ENCODE measurements at regions not wholly inside any gene's neighbourhood (a gene's known extent, or its start where the extent isn't known, plus 50 kb on each side); places are given as distances from the start of the nearest gene placed in this dataset.

DNA sequence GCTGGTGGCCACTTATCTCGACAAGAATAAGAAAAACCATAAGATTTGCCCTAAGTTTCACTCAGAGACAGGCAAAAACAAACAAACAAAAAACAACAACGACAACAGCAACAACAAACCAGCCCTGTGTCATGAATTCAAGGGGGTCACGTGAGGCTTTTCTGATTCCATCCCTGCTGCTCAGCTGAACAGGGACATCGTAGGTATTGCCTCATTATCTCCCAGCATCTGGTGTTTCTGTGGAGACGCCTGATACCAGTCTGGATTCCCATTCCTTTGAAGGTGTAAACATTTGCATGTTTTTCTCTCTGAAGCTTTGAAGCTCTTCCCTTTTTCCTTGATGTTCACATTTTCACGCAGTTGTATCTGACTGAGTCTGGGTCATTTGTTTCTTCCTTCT lies 117.4 kb downstream of the KCNF1 start:
- no peaks in the 10 kb centered on the region for H3K9me3 ChIP-seq (replicated peaks in 1 of 3)
- no peak for DNase-seq
- H3K36me3 ChIP-seq (replicated peaks in 1 of 2): no peaks in the 10 kb centered on the region
- no peak overlapping the region for H3K4me3 ChIP-seq
- TF ChIP-seq, protein P1, sequence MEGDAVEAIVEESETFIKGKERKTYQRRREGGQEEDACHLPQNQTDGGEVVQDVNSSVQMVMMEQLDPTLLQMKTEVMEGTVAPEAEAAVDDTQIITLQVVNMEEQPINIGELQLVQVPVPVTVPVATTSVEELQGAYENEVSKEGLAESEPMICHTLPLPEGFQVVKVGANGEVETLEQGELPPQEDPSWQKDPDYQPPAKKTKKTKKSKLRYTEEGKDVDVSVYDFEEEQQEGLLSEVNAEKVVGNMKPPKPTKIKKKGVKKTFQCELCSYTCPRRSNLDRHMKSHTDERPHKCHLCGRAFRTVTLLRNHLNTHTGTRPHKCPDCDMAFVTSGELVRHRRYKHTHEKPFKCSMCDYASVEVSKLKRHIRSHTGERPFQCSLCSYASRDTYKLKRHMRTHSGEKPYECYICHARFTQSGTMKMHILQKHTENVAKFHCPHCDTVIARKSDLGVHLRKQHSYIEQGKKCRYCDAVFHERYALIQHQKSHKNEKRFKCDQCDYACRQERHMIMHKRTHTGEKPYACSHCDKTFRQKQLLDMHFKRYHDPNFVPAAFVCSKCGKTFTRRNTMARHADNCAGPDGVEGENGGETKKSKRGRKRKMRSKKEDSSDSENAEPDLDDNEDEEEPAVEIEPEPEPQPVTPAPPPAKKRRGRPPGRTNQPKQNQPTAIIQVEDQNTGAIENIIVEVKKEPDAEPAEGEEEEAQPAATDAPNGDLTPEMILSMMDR (IDR thresholded peaks at IDR 0.05): no peak
- no peak for TF ChIP-seq POLR2A (IDR thresholded peaks at IDR 0.05)
- WGBS, 4 donors: 72 to 84% (median 81%) methylated on average over 6 of the region's 6 CpGs
- H3K27ac ChIP-seq: no peak overlapping the region
- no peaks in the 10 kb centered on the region for H3K27me3 ChIP-seq
- intact Hi-C loops (cut with DNase I): no loop called here
- H3K4me1 ChIP-seq (replicated peaks in 1 of 2): no peaks in the 10 kb centered on the region

DNA sequence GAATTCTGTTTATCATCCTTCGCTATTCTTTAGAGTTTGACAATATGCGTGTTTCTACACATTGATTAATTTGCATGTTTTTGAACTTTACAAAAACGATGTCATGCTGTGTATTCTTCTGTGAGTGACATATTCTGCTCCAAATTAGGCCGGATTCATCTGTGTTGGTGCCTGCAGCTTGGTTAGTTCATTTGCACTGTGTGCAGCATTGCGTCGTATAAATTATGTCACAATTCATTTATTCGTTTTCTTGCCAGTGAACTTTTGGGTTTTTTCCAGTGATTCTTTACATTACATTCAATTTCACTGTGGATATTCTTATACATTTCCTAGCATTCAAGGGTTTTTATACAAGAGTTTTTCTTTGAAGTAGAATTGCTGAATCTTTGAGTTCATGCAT lies 118.3 kb downstream of the KCNF1 start:
- H3K36me3 ChIP-seq (replicated peaks in 1 of 2): no peaks in the 10 kb centered on the region
- no peaks in the 10 kb centered on the region for H3K4me1 ChIP-seq (replicated peaks in 1 of 2)
- no peak for DNase-seq
- WGBS, 4 donors: 83 to 88% (median 87%) methylated on average over 7 of the region's 7 CpGs
- no peak for TF ChIP-seq POLR2A (IDR thresholded peaks at IDR 0.05)
- TF ChIP-seq, protein P1 (IDR thresholded peaks at IDR 0.05): no peak
- no peaks in the 10 kb centered on the region for H3K9me3 ChIP-seq (replicated peaks in 1 of 3)
- H3K27me3 ChIP-seq: no peaks in the 10 kb centered on the region
- intact Hi-C loops (cut with DNase I): no loop called here
- no peak overlapping the region for H3K27ac ChIP-seq
- no peak overlapping the region for H3K4me3 ChIP-seq

DNA sequence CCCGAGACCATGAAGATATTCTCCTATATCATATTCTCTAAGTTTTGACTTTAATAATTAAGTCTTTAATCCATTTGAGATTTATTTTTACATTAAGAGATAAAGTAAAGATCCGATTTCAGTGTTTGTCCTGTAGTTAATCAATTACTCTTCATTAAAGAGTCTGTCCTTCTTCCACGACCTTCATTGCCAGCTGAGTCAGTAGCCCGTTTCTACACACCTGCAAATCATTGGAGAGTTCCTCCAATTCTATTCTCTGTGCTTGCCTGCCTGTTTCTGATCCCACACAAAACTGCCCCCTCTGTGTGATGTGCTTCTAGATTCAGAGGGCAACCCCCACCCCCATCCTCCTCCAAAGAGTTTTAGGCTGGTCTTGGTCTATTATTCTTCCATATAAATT lies 119.2 kb downstream of the KCNF1 start:
- no peak for DNase-seq
- no peaks in the 10 kb centered on the region for H3K27me3 ChIP-seq
- intact Hi-C loops (cut with DNase I): no loop called here
- H3K4me3 ChIP-seq: no peak overlapping the region
- no peaks in the 10 kb centered on the region for H3K36me3 ChIP-seq (replicated peaks in 1 of 2)
- TF ChIP-seq, protein P1 (IDR thresholded peaks at IDR 0.05): no peak
- no peak for TF ChIP-seq POLR2A (IDR thresholded peaks at IDR 0.05)
- H3K4me1 ChIP-seq (replicated peaks in 1 of 2): no peaks in the 10 kb centered on the region
- 43 to 54% (median 49%) methylated on average over 4 of the region's 4 CpGs for WGBS, 4 donors
- H3K27ac ChIP-seq: no peak overlapping the region
- no peaks in the 10 kb centered on the region for H3K9me3 ChIP-seq (replicated peaks in 1 of 3)

DNA sequence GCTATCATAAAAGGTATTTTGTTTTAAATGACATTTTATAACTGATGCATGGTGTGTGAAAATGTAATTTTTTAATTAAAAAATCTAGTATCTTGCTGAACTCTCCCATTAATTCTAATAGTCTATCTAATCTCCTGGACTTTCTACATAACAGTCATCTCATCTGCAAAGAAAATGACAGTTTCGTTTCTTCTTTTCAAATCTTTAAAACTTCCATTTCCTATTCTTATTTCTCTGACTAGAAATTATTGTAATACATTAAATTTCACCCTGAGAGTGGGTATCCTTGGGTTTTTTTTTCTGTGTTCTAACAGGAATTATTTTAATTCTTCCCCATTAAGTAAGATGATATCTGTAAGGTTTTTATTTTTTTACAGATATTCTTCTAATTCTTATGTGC lies 120.1 kb downstream of the KCNF1 start:
- WGBS, 4 donors: 40 to 62% (median 51%) methylated on average over 1 of the region's 1 CpG
- no peaks in the 10 kb centered on the region for H3K36me3 ChIP-seq (replicated peaks in 1 of 2)
- no peak overlapping the region for H3K4me3 ChIP-seq
- no peak for DNase-seq
- no peak overlapping the region for H3K27ac ChIP-seq
- H3K4me1 ChIP-seq (replicated peaks in 1 of 2): no peaks in the 10 kb centered on the region
- TF ChIP-seq, protein P1 (IDR thresholded peaks at IDR 0.05): no peak
- TF ChIP-seq POLR2A (IDR thresholded peaks at IDR 0.05): no peak
- H3K9me3 ChIP-seq (replicated peaks in 1 of 3): no peaks in the 10 kb centered on the region
- no peaks in the 10 kb centered on the region for H3K27me3 ChIP-seq
- intact Hi-C loops (cut with DNase I): no loop called here

Measured in adrenal gland (tissue), 9 donors.